Sigmoid colon (tissue), 4 donors: ENCODE measurements at regions not wholly inside any gene's neighbourhood (a gene's known extent, or its start where the extent isn't known, plus 50 kb on each side); places are given as distances from the start of the nearest gene placed in this dataset.

ENCODE experiments used
- POLR2AphosphoS5 ChIP-seq, 4 donors: sonication (generic); formaldehyde crosslinking; IDR thresholded peaks; one replicate each; pipeline ENCODE4 v1.6.1; 2017; ENCODE audit warnings: antibody characterized with exemption in 4 of 4
- TF ChIP-seq, protein P1 (sequence below), 4 experiments: fragments of 450-650 bp in 3 of 4; fragments of 200-600 bp in 1 of 4; IDR thresholded peaks; one replicate each; pipeline ENCODE4 v1.5.1; 2016 to 2019; ENCODE audit warnings: antibody characterized with exemption in 4 of 4, mild to moderate bottlenecking in 3 of 4, moderate library complexity in 2 of 4

DNA sequence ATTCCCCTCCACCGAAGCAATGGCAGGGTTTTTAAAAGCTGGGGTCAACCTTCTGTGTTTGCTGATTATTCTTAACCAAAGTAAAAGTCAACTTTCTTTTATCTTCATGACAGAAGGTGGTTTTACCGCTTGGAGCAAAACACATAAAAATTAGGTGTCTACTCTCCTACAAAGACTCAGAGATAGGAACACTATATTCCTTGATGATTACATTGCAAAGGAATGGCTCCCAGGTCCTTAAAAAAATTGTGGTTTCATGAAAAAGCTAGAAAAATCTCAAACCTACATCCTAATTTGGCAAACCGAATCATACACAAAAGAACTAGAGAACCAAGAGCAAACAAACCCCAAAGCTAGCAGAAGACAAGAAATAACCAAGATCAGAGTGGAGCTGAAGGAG, 760.4 kb upstream of the PCDH20 start:
- TF ChIP-seq, protein P1, sequence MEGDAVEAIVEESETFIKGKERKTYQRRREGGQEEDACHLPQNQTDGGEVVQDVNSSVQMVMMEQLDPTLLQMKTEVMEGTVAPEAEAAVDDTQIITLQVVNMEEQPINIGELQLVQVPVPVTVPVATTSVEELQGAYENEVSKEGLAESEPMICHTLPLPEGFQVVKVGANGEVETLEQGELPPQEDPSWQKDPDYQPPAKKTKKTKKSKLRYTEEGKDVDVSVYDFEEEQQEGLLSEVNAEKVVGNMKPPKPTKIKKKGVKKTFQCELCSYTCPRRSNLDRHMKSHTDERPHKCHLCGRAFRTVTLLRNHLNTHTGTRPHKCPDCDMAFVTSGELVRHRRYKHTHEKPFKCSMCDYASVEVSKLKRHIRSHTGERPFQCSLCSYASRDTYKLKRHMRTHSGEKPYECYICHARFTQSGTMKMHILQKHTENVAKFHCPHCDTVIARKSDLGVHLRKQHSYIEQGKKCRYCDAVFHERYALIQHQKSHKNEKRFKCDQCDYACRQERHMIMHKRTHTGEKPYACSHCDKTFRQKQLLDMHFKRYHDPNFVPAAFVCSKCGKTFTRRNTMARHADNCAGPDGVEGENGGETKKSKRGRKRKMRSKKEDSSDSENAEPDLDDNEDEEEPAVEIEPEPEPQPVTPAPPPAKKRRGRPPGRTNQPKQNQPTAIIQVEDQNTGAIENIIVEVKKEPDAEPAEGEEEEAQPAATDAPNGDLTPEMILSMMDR (IDR thresholded peaks at IDR 0.05) = no peak
- TF ChIP-seq POLR2AphosphoS5 (IDR thresholded peaks at IDR 0.05) = no peak
